Dermis blood vessel endothelial cell (primary cell): ENCODE measurements at regions not wholly inside any gene's neighbourhood (a gene's known extent, or its start where the extent isn't known, plus 50 kb on each side); places are given as distances from the start of the nearest gene placed in this dataset.
"Not testable (repeated sequence)": the region's sequence is repeated elsewhere in the genome, so short reads cannot be mapped to it uniquely, and the experiment has no call there.

Experiments used
- DNase-seq: peaks from one replicate; pipeline ENCODE4 v3.0.0; 2010

DNA sequence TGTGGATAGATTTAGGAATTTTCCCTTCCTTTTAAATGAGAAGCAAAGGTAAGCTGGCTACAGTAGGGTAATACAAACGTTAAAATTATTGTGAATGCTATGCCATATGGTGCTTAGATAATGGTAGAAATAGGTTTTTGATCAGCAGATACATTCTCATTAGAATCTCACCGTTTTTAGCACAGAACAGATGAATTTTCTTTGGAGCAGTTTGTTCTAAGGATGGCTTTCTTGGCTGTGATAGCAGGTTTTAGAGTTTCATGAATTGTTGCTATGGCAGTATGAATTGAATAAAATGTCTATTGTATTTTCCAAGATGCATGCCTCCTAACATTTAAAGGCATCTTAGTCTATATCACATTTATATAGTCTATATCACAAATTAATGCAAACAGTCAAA, 1394.5 kb downstream of the EPHA7 start:
- DNase-seq: no peak

DNA sequence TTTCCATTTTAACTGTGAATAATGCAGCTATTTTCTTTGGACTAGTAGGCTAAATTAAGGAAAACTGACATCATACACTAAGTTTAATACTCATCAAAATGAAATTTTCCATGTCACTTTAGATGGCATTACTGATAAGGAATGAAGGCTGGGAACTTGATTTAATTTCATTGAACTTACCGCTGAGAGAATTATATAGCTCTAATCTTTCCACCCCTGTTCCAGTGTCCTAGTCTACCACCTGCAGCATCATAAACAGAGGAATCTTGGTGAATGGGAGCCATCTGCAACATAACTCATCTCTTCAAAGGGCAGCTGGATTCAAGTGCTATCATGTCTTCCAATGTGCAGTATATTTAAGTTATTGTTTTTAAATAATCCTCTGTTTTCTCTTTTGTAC, 1395.2 kb downstream of the EPHA7 start:
- DNase-seq: no peak

DNA sequence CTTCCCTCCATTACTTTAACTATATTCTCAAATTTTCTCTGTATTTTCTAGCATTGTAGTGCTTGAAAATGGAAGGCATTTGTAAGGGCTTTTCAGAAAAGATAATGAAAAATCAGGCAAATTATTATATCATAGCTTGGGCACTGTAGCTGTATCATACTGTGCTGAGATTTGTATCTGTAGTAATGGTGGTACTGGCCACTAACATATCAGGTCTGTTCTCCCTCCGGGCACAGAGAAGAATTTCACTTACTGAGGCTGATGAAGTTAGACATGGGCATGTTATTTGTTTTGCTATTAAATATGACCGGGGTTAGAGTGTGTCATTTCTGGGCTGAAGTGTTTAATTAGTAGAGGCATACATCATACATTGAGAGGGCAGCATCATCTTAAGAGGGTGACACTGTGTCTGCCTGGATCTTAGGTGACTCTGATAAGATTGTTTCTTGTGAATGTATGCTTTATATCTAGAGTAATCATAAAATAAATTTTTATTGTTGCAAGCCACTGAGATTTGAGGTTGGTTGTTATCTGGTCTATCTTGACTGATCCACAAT, 1395.9 kb downstream of the EPHA7 start:
- no peak for DNase-seq

DNA sequence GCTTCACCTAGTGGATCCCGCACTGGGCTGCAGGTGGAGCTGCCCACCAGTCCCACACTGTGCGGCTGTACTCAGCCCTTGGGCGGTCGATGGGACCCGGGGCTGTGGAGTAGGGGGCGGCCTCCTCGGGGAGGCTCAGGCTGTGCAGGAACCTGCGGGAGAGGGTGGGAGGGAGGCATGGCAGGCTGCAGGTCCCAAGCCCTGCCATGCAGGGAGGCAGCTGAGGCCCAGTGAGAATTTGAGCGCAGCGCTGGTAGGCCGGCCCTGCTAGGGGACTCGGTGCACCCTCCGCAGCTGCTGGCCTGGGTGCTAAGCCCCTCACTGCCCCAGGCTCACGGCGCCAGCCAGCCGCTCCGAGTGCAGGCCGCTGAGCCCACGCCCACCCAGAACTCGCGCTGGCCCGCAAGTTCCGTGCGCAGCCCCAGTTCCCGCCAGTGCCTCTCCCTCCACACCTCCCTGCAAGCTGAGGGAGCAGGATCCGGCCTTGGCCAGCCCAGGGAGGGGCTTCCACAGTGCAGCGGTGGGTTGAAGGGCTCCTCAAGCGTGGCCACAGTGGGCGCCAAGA, 1407.6 kb downstream of the EPHA7 start:
- no peak for DNase-seq

DNA sequence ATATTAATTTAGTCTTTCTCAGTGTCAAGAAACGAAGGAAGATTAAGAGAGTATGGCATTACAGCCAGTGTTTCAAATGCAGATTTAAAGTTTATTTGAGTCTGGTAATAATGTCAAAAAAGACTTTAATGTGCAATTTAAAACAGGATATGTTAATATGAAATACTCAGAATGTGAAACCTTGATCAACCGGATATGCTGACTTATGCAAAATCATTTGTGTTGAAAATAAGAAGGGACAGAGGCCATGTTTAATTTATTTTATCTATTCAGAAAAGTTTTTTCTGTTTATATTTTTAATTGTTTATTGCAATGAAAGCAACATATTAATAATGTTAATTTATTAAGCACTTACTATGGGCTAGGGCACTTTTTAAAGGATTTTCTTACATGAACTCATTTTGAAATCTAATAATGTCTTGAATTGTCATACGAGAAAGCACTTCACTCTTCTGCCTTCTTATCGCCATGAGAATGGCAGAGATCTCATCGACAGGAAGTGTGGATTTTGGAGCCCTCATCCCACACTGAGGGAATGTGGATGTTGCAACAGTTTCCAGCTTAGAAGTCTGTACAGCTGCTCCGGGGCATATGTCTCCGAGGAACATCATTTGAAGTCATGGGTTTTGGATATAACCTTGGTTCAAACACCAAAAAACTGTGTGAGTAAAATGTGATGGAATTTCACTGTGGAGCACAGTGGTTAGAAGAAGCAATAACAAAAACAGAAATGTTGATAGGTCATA, 1410.4 kb downstream of the EPHA7 start:
- DNase-seq: no peak

DNA sequence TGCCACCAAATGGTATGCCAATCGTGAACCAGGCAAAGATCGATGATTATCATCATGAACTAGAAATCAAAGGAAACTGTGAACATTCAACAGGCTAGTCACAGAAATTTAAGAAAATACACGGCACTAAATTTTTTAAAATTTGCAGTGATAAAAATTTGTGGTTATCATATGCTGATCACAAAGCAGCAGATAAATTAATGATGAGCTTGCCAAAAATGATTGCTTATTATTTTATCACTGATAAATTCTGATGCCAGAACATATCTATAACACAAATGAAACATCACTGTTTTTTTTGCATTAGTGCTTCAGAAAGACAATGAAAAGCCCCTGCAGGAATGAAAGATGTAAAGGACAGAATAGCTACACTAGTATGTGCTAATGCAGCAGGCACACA, 1413.2 kb upstream of the MAP3K7 start:
- no peak for DNase-seq

DNA sequence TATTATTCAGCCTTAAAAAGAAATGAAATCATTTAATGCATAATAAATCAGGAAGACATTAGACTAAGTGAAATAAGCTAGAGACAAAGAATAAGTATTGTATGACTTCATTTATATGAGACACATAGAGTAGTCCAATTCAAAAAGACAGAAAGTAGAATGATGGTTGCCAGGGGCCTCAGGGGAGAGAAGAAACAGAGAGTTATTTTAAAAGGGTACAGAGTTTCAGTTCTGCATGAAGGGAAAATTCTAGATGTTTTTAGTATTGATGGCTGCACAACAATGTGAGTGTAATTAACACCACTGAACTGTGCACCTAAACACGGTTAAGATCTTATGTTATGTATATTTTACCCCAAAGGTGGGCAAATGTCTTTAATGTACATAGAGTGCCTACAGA, 1407.9 kb upstream of the MAP3K7 start:
- DNase-seq: no peak

DNA sequence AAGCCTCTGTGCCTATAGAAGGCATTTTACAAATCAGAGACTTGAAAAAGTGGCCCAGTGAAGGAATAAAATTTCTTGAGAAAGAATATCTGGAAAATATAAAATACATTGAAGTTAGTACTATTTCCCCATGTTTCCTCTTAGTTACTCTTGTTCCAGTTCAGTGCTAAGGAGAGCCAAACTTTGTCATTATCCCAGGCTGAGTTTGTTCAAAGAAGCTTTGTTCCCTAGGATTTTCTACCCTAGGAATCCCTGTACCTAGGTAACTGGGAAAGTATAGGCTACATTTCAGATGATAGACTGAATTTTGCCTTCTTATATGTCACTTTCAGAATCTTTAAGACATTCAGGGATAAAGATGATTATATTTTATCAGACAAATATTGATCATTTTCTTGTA, 1395.7 kb upstream of the MAP3K7 start:
- no peak for DNase-seq

DNA sequence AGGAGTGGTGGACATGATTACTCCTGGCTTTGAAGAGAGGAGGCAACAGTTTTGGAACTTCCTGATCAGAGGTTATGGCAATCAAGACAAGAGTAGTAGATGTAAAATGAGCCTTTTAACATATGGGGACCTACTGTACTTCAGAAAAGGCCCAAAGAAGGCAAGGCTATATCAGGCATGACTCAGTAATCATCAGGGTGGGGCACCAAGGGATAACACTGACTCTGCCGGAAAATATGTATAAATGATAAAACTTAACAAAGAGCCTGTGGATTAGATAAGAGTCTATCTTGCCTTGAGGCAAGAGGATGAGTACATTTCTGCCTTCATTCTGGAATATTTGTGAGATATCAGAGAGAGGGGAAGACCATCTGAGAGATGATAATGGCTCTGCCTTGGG, 1389.9 kb upstream of the MAP3K7 start:
- DNase-seq: no peak

DNA sequence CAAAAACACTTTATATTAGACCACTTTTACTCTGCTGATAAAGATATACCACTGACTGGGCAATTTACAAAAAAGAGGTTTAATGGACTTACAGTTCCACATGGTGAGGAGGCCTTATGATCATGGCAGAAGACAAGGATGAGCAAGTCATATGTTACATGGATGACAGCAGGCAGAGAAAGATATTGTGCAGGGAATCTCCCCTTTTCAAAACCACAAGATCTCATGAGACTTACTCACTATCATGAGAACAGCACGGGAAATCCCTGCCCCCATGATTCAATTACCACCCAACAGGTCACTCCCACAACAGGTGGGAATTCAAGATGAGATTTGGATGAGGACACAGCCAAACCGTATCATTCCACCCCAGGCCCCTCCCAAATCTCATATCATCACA, 1383.8 kb upstream of the MAP3K7 start:
- DNase-seq: no peak

DNA sequence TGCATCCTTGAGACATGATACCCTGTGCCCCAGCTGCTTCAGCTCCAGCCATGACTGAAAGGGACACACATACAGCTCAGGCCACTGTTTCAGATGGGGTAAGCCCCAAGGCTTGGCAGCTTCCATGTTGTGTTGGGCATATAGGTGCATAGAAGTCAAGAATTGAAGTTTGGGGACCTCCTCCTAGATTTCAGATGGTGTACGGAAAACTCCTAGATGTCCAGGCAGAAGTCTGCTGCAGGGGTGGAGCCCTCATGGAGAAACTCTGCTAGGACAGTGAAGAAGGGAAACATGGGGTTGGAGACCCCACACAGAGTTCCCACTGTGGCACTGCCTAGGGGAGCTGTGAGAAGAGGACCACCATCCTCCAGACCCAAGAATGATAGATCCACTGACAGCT, 1379.0 kb upstream of the MAP3K7 start:
- no peak for DNase-seq

DNA sequence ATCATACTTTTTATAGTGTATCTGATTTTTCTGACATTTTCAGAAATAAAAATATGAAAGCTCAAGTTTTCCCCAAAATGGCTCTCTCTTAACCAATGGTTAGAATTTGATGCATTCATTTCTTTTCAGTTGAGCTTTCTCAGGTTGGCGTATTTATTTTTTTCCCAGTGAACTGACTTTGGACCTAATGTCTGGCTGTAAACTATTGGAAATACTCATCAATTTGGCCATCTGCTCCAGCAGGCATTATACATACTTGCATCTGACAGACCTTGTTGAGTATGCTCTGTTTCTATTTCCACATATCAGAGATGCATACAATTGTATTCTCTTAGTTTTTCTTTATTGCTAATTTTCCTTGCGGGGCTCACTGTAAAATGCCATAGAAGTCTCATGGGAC, 1374.8 kb upstream of the MAP3K7 start:
- no peak for DNase-seq

DNA sequence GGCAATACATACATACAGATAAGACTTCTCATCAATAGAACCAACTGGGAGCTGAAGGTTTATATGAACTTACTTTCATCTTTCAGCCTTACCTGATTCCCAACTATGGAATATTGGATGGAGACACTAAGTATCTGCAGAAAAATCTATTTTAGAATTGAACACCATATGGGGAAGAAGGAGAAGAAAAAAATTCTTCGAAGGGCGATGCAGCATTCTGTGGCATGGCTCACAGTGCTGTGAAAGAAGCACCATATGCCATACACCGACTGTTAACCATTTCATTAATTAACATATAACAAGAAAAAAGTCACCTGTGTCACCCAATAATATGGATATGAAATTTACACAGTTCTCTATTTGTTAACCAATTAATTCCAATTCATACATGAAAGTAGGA, 1374.4 kb upstream of the MAP3K7 start:
- no peak for DNase-seq

DNA sequence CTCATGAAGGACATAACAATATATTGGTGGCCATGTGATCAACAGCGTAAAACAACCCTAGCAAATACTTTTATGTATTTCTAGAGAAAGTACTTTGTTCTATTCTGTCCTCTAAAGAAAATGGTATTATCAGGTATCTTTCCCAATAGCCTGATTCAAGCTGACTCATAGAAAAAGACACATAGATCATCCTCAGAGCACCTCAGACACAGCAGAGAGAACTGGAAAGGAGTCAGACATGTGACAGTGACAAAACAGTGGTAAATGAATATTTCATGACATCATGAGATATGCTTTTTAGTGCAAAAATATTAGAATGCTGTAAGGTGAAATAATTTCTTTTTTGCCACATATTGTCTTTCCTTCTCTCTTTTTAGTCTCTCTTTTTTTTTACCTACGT, 1355.0 kb upstream of the MAP3K7 start:
- DNase-seq: no peak

DNA sequence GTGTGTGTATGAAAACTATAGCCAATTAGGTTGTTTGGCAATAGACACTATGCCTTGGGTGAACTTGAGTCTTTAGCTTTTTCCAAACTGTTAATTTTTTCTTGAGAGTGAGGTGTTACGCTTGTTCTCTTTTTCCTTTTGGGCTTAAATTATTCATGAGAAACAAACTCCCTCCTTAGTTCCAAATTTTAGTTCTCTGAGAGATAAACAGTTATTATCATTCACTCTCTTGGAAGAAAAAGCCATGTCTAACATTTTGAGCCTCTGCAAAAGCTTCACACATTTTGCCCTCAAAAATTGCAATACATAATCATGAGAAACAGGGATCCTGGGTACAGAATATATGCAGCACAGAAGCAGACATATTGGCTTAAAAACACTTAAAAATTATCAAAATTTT, 1353.9 kb upstream of the MAP3K7 start:
- no peak for DNase-seq

DNA sequence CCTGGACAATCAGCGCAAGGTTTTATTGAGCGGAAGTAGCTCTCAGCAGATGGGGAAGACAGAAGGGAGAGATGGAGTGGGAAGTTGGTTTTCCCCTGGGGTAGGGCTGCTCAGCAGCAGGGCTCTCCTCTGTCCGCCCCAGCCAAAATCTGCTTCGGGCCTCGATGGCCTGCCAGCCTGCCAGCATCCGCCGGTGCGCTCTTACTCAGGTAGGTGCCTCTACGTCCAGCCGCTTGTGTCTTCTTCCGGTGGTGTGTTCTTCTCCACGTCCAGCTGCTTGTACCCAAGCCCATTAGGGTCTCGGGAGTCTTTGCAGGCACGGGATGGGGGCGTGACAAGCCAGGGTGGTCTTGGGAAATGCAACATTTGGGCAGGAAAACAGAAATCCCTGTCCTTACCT, 1340.0 kb upstream of the MAP3K7 start:
- no peak for DNase-seq

DNA sequence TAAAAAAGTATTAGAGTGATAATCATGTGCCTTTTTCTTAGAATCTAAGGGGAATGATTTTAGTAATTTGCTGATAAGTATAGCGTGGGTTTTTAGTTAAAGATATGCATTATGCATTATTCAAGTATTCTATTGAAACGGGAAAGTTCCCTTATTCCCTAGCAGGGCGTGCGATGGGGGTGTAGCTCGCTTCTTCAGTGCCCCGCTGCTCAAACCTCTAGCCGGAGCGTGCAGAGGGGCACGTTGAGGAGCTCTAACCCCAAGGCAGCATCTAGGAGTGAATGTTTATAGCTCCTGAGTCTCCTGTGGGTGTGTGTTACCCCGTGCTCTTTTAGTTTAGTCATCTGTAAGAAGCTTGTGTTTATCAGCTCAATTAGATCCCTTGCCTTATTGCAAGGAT, 1339.5 kb upstream of the MAP3K7 start:
- DNase-seq: no peak

DNA sequence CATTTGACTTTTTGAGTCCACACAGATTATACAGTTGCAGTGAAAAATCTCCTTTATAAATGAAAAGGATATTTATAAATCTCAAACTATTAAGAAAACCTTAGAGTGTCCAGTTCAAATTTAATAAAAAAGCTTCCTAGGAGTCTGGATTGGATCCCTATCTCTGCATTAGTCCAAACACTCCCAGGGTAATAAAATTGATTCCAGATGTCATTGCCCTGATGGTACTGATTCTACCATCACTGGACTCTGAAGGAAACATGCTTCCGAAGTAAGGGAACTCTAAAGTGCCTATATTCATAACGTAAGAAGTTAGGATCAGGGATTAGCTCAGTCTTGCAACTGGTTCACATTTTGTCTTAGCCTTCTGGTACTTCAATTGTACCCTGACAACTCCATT, 1325.1 kb upstream of the MAP3K7 start:
- no peak for DNase-seq

DNA sequence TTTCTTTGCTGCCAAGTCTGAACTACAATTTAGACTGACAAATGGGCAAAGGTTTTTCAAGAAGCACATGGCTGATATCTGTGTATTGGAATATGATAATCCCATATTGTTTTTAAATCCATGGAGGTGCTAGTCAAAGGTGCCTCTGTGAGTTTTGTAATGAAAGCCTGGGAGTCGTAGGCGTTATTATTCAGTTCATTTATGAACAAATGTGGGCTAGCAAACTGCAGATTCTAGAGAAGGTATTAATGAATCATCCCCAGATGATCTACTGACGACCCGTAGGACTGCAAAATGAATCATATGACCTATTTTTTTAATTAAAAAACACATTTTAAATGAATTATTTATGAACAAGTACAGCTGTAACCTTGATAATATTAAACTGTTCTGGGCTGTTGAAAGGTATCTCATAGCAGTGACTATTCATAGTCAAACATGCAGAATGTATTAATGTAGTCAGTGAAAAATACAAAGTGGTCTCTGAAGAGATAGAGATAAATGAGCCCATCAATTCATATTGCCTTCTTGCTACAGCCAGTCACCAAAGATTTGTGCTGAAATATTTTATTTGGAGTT, 1317.8 kb upstream of the MAP3K7 start:
- no peak for DNase-seq

DNA sequence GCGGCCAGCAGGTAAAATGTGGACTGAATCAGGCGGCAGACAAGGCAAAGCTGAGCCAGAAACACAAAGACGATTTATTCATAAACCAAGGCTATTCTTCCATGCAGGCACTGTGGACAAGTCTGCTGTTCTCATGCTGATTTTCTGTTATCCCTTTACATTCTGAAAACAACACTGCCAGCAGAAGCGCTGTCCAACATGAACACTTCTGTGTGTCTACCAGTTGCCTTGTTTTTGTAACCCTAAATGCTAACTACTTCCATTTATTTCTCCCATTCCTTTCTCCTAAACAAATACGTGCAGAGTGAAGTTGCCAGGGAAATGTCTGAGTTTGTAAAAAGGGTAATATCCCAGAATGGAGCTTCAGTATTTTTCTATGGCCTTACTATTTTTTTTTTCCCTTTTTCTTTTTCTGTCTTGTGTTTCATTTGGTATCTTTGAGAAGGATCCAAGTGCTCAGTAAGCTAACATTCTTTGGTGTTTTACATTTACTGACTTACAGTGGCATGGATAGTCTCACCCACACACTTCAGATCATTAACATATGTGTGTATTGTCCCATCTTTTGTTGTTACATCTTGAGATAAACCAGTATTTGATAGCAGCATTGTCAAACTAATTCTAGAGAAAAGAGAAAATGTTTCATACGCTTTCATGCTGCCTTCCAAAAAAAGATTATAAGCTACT, 1308.9 kb upstream of the MAP3K7 start:
- no peak for DNase-seq

DNA sequence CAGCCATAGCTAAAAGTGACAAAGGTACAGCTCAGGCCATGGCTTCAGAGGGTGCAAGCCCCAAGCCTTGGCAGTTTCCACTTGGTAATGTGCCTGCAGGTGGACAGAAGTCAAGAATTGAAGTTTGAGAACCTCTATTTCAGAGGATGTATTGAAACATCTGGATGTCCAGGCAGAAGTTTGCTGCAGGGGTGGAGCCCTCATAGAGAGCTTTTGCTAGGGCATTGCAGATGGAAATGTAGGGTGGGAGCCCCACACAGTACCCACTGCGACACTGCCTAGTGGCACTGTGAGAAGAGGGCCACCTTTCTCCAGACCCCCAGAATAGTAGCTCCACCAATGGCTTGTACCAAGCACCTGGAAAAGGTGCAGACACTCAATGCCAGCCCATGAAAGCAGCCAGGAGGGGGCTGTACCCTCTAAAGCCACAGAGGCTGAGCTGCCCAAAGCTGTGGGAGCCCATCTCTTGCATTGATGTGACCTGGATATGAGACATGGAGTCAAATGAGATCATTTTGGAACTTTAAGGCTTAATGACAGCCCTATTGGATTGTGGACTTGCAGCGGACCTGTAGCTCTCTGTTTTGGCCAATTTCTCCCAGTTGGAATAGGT, 1299.4 kb upstream of the MAP3K7 start:
- no peak for DNase-seq

DNA sequence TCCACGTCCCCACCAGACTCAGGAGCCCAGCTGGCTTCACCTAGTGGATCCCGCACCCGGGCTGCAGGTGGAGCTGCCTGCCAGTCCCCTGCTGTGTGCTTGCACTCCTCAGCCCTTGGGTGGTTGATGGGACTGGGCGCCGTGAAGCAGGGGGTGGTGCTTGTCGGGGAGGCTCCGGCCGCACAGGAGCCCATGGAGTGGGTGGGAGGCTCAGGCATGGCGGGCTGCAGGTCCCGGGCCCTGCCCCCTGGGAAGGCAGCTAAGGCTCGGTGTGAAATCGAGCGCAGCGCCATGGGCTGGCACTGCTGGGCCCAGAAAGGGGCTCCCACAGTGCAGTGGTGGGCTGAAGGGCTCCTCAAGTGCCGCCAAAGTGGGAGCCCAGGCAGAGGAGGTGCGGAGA, 1294.9 kb upstream of the MAP3K7 start:
- DNase-seq: not testable (repeated sequence)

DNA sequence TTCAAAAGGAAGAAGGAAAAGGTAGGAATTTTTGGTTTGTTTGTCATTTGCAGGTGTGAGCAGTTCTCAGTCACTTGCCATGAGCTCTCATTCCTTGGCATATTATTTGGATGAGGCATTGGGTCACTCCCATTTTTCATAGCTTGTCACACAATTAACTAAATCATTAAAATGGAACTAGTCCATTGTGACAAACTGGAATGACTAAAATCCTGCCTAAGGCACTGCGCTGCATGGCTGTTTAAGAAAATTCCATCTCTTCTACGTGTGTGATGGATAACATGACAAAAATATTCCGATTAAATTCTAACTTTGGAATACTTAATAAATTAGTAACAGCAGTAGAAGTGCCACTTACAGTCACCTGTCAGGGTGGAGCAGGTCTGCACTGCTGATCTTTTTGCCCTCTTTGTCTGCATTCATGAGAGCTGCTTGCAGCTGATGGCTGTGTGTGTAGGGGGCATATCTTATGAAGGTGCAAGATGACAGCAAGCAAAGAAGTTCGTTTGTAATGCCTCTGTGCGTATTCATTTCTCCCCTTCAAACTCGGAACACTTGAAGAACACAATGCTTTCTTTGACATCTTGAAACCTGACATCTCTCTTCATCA, 1292.6 kb upstream of the MAP3K7 start:
- no peak for DNase-seq
